Stimulated activated CD8-positive, alpha-beta memory T cell treated with anti-CD3 and anti-CD28 coated beads, Interleukin-4, amount 100 ng/mL, for 1 hour (primary cell): ENCODE measurements at regions not wholly inside any gene's neighbourhood (a gene's known extent, or its start where the extent isn't known, plus 50 kb on each side); places are given as distances from the start of the nearest gene placed in this dataset.
"Not testable (repeated sequence)": the region's sequence is repeated elsewhere in the genome, so short reads cannot be mapped to it uniquely, and the experiment has no call there.

ENCODE experiments used
- DNase-seq, 2 donors: peaks; one replicate each; pipeline ENCODE4 v3.0.0-alpha.2; 2020; ENCODE audit warnings: low read depth in 2 of 2, low spot score in 1 of 2

GRCh38 chr6:141402489-141402888 is 730.2 kb upstream of the GJE1 start:
- no peak for DNase-seq

GRCh38 chr6:141401851-141402250 is 730.9 kb upstream of the GJE1 start:
- no peak for DNase-seq

GRCh38 chr6:141401168-141401567 is 731.6 kb upstream of the GJE1 start:
- DNase-seq: no peak

- no peak for DNase-seq
Observed at GRCh38 chr6:141398949-141399348, 733.8 kb upstream of the GJE1 start.

GRCh38 chr6:141395443-141396008 is 737.2 kb upstream of the GJE1 start:
- DNase-seq: no peak

- DNase-seq: no peak
Observed at GRCh38 chr6:141394565-141395051, 738.1 kb upstream of the GJE1 start.

GRCh38 chr6:141394125-141394536 is 738.6 kb upstream of the GJE1 start:
- DNase-seq: no peak

GRCh38 chr6:141393405-141394124 is 739.2 kb upstream of the GJE1 start:
- DNase-seq: no peak

- DNase-seq: not testable (repeated sequence)
Observed at GRCh38 chr6:141391135-141391534, 741.6 kb upstream of the GJE1 start.

- no peak for DNase-seq
Observed at GRCh38 chr6:141388666-141389065, 744.1 kb upstream of the GJE1 start.

GRCh38 chr6:141370438-141370837 is 762.3 kb upstream of the GJE1 start:
- DNase-seq: no peak

- DNase-seq: not testable (repeated sequence)
Observed at GRCh38 chr6:141366796-141367195, 765.9 kb upstream of the GJE1 start.

GRCh38 chr6:141364694-141365093 is 768.0 kb upstream of the GJE1 start:
- no peak for DNase-seq

GRCh38 chr6:141364232-141364631 is 768.5 kb upstream of the GJE1 start:
- DNase-seq: no peak

- DNase-seq: no peak
Observed at GRCh38 chr6:141361559-141361958, 771.2 kb upstream of the GJE1 start.

GRCh38 chr6:141359953-141360352 is 772.8 kb upstream of the GJE1 start:
- no peak for DNase-seq

GRCh38 chr6:141354191-141354955 is 778.4 kb upstream of the GJE1 start:
- DNase-seq: no peak

GRCh38 chr6:141351721-141352120 is 781.0 kb upstream of the GJE1 start:
- DNase-seq: no peak

- no peak for DNase-seq
Observed at GRCh38 chr6:141349710-141350109, 783.0 kb upstream of the GJE1 start.

GRCh38 chr6:141347906-141348492 is 784.7 kb upstream of the GJE1 start:
- no peak for DNase-seq

- no peak for DNase-seq
Observed at GRCh38 chr6:141347086-141347485, 785.6 kb upstream of the GJE1 start.

- DNase-seq: no peak
Observed at GRCh38 chr6:141346535-141346934, 786.2 kb upstream of the GJE1 start.
